ENCODE measurements at regions not wholly inside any gene's neighbourhood (a gene's known extent, or its start where the extent isn't known, plus 50 kb on each side); places are given as distances from the start of the nearest gene placed in this dataset.

GRCh38 chr3:74520895-74521294, 93.6 kb downstream of the CNTN3 start:
- Histone ChIP-seq H2AFZ (ENCODE audit: control insufficient read depth, low read depth, low read length) (no peak overlapping the region), H3K4me2 (ENCODE audit: control insufficient read depth, insufficient read depth) (no peak overlapping the region), H3K4me3 (no peak overlapping the region), H3K27ac (ENCODE audit: control insufficient read depth, insufficient read depth) (no peak overlapping the region), H3K79me2 (ENCODE audit: control insufficient read depth, insufficient read depth, low read length) (no peaks in the 10 kb centered on the region), H4K20me1 (ENCODE audit: control insufficient read depth, insufficient read depth) (no peaks in the 10 kb centered on the region), H3K4me1 (ENCODE audit: control insufficient read depth, insufficient read depth, low read length) (no peaks in the 10 kb centered on the region), H3K9ac (ENCODE audit: control insufficient read depth, insufficient read depth, low read length) (no peak overlapping the region), H3K36me3 (ENCODE audit: control insufficient read depth in 2 of 2, insufficient read depth in 2 of 2, low read length in 1 of 2) (no peaks in the 10 kb centered on the region), H3K9me3 (replicated peaks; ENCODE audit: control insufficient read depth, insufficient read depth, low read length) (no peaks in the 10 kb centered on the region), H3K27me3 (replicated peaks in 1 of 2; ENCODE audit: control insufficient read depth in 2 of 2, insufficient read depth in 2 of 2, low read length in 1 of 2) (no peaks in the 10 kb centered on the region)
- ATAC-seq (no peak), FAIRE-seq (no peak), DNase-seq (ENCODE audit: low read depth, low spot score) (no peak)
- intact Hi-C loops (cut with micrococcal nuclease; ENCODE audit: unreplicated experiment): no loop called here
- in situ Hi-C loops (cut with MboI): no loop called here
- ChIA-PET RAD21 (ENCODE audit: unreplicated experiment) (no interaction called here), CTCF (no interaction called here), POLR2A (no interaction called here), SMC1A (ENCODE audit: uncharacterized antibody, unreplicated experiment) (no interaction called here)
- WGBS (ENCODE audit: insufficient coverage, insufficient replicate concordance, low lambda C conversion rate, missing lambda C conversion rate): 0% methylated on average over 3 of the region's 3 CpGs
- TF ChIP-seq NRF1 (conservative IDR thresholded peaks at IDR 0.05; ENCODE audit: low read depth, low read length): no peak
- TF ChIP-seq ASH2L (IDR thresholded peaks at IDR 0.05; ENCODE audit: borderline replicate concordance, low read depth): no peak
- no peak for TF ChIP-seq CREM (IDR thresholded peaks at IDR 0.05; ENCODE audit: low read depth)
- TF ChIP-seq ZNF622 (IDR thresholded peaks at IDR 0.05): no peak
- no TSS peak for BruUV-seq (replicated peaks)

- intact Hi-C loops (cut with micrococcal nuclease; ENCODE audit: unreplicated experiment) (no loop called here), in situ Hi-C loops (cut with MboI) (no loop called here)
- POLR2A ChIA-PET: no interaction called here
- H3K9ac ChIP-seq (ENCODE audit: control insufficient read depth, insufficient read depth, low read length): no peak overlapping the region
- H3K4me3 ChIP-seq: no peak overlapping the region
- no peak for DNase-seq (ENCODE audit: low read depth, low spot score)
- FAIRE-seq: no peak
- H2AFZ ChIP-seq (ENCODE audit: control insufficient read depth, low read depth, low read length): no peak overlapping the region
- BruUV-seq (replicated peaks): no TSS peak
- H3K27me3 ChIP-seq (replicated peaks in 1 of 2; ENCODE audit: control insufficient read depth in 2 of 2, insufficient read depth in 2 of 2, low read length in 1 of 2): no peaks in the 10 kb centered on the region
- ATAC-seq: no peak
- CTCF ChIA-PET: no interaction called here
- no peaks in the 10 kb centered on the region for H3K36me3 ChIP-seq (ENCODE audit: control insufficient read depth in 2 of 2, insufficient read depth in 2 of 2, low read length in 1 of 2)
- SMC1A ChIA-PET (ENCODE audit: uncharacterized antibody, unreplicated experiment): no interaction called here
- H3K79me2 ChIP-seq (ENCODE audit: control insufficient read depth, insufficient read depth, low read length): no peaks in the 10 kb centered on the region
- RAD21 ChIA-PET (ENCODE audit: unreplicated experiment): no interaction called here
- TF ChIP-seq STAT3 (IDR thresholded peaks at IDR 0.05; ENCODE audit: low read depth, low read length): no peak
- TF ChIP-seq WRNIP1 (IDR thresholded peaks at IDR 0.05; ENCODE audit: borderline replicate concordance, low read depth, low read length): no peak
- no peak for TF ChIP-seq ZNF217 (IDR thresholded peaks at IDR 0.05)
- TF ChIP-seq BCL3 (IDR thresholded peaks at IDR 0.05; ENCODE audit: borderline replicate concordance, insufficient read depth, low read depth, low read length, poor library complexity, severe bottlenecking): no peak
- no peak for TF ChIP-seq GATAD2B (conservative IDR thresholded peaks at IDR 0.05; ENCODE audit: low read depth)
- H3K9me3 ChIP-seq (replicated peaks; ENCODE audit: control insufficient read depth, insufficient read depth, low read length): no peaks in the 10 kb centered on the region
- H3K4me2 ChIP-seq (ENCODE audit: control insufficient read depth, insufficient read depth): no peak overlapping the region
- no peak overlapping the region for H3K27ac ChIP-seq (ENCODE audit: control insufficient read depth, insufficient read depth)
- H3K4me1 ChIP-seq (ENCODE audit: control insufficient read depth, insufficient read depth, low read length): no peaks in the 10 kb centered on the region
- no peaks in the 10 kb centered on the region for H4K20me1 ChIP-seq (ENCODE audit: control insufficient read depth, insufficient read depth)
Observed at GRCh38 chr3:74518610-74519009, 95.8 kb downstream of the CNTN3 start.

Measured in GM12878 (cell line).